ENCODE measurements at regions not wholly inside any gene's neighbourhood (a gene's known extent, or its start where the extent isn't known, plus 50 kb on each side); places are given as distances from the start of the nearest gene placed in this dataset.

GRCh38 chr22:34379825-34380224 lies 459.5 kb upstream of the LARGE1 start:
- TF ChIP-seq POLR2A (IDR thresholded peaks at IDR 0.05) (no peak), EP300 (IDR thresholded peaks at IDR 0.05) (no peak), POLR2AphosphoS5 (IDR thresholded peaks at IDR 0.05) (no peak)
- TF ChIP-seq, protein P1, sequence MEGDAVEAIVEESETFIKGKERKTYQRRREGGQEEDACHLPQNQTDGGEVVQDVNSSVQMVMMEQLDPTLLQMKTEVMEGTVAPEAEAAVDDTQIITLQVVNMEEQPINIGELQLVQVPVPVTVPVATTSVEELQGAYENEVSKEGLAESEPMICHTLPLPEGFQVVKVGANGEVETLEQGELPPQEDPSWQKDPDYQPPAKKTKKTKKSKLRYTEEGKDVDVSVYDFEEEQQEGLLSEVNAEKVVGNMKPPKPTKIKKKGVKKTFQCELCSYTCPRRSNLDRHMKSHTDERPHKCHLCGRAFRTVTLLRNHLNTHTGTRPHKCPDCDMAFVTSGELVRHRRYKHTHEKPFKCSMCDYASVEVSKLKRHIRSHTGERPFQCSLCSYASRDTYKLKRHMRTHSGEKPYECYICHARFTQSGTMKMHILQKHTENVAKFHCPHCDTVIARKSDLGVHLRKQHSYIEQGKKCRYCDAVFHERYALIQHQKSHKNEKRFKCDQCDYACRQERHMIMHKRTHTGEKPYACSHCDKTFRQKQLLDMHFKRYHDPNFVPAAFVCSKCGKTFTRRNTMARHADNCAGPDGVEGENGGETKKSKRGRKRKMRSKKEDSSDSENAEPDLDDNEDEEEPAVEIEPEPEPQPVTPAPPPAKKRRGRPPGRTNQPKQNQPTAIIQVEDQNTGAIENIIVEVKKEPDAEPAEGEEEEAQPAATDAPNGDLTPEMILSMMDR (IDR thresholded peaks at IDR 0.05), result no peak
- WGBS, 2 donors, result 76 to 87% methylated on average over 2 of the region's 2 CpGs
- no peaks in the 10 kb centered on the region for H3K27me3 ChIP-seq
- no peaks in the 10 kb centered on the region for H3K36me3 ChIP-seq
- H3K4me3 ChIP-seq, result no peak overlapping the region
- no peaks in the 10 kb centered on the region for H3K9me3 ChIP-seq
- DNase-seq, result no peak
- no peak for ATAC-seq (ENCODE audit: low FRiP score in 2 of 2)
- H3K4me1 ChIP-seq, result no peaks in the 10 kb centered on the region
- no peak overlapping the region for H3K27ac ChIP-seq

- no peak for ATAC-seq (ENCODE audit: low FRiP score in 2 of 2)
- no peaks in the 10 kb centered on the region for H3K27me3 ChIP-seq
- TF ChIP-seq EP300 (IDR thresholded peaks at IDR 0.05) (no peak), POLR2AphosphoS5 (IDR thresholded peaks at IDR 0.05) (no peak)
- no peak overlapping the region for H3K4me3 ChIP-seq
- H3K4me1 ChIP-seq, result no peaks in the 10 kb centered on the region
- WGBS, 2 donors, result 83 to 85% methylated on average over 2 to 4 of the region's 4 CpGs
- no peaks in the 10 kb centered on the region for H3K9me3 ChIP-seq
- H3K36me3 ChIP-seq, result no peaks in the 10 kb centered on the region
- H3K27ac ChIP-seq, result no peak overlapping the region
- no peak for DNase-seq
Observed at GRCh38 chr22:34380532-34380931, 460.3 kb upstream of the LARGE1 start.

GRCh38 chr22:34390400-34390799 lies 470.1 kb upstream of the LARGE1 start:
- no peak for DNase-seq
- Histone ChIP-seq H3K4me3 (no peak overlapping the region), H3K36me3 (no peaks in the 10 kb centered on the region), H3K4me1 (no peaks in the 10 kb centered on the region), H3K9me3 (no peaks in the 10 kb centered on the region), H3K27ac (no peak overlapping the region), H3K27me3 (no peaks in the 10 kb centered on the region)
- 48 to 69% methylated on average over 2 to 3 of the region's 3 CpGs for WGBS, 2 donors
- TF ChIP-seq EP300 (IDR thresholded peaks at IDR 0.05) (no peak), POLR2A (IDR thresholded peaks at IDR 0.05) (no peak)
- no peak for ATAC-seq (ENCODE audit: low FRiP score in 2 of 2)

GRCh38 chr22:34395370-34395769 lies 475.1 kb upstream of the LARGE1 start:
- Histone ChIP-seq H3K27ac (no peak overlapping the region), H3K4me3 (no peak overlapping the region), H3K4me1 (no peaks in the 10 kb centered on the region), H3K9me3 (no peaks in the 10 kb centered on the region), H3K27me3 (no peaks in the 10 kb centered on the region), H3K36me3 (no peaks in the 10 kb centered on the region)
- 57 to 67% methylated on average over 4 of the region's 4 CpGs for WGBS, 2 donors
- no peak for ATAC-seq (ENCODE audit: low FRiP score in 2 of 2)
- DNase-seq, result no peak
- TF ChIP-seq, protein P1 (IDR thresholded peaks at IDR 0.05), result no peak
- TF ChIP-seq POLR2A (IDR thresholded peaks at IDR 0.05), result no peak
- TF ChIP-seq POLR2AphosphoS5 (IDR thresholded peaks at IDR 0.05), result no peak
- TF ChIP-seq EP300 (IDR thresholded peaks at IDR 0.05), result no peak

DNA sequence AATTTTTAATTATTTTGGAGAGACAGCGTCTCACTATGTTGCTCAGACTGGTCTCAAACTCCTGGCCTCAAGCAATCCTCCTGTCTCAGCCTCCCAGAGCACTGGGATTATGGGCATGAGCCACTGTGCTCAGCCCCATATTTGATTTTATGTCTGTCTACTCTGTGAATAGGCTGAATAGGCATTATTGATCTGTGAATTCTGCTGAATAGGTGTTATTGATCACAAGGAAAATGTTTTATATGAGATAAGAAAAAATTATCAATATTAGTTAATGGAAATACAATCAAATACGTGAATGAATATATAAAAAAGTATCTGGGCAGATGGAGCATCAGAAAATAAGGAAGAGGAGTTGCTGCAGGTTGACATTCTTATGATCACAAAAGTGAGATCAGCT lies 483.4 kb upstream of the LARGE1 start:
- ATAC-seq (ENCODE audit: low FRiP score in 2 of 2), result no peak
- no peaks in the 10 kb centered on the region for H3K36me3 ChIP-seq
- no peak overlapping the region for H3K27ac ChIP-seq
- no peak overlapping the region for H3K4me3 ChIP-seq
- 75 to 82% methylated on average over 2 of the region's 2 CpGs for WGBS, 2 donors
- no peaks in the 10 kb centered on the region for H3K4me1 ChIP-seq
- H3K27me3 ChIP-seq, result no peaks in the 10 kb centered on the region
- TF ChIP-seq POLR2AphosphoS5 (IDR thresholded peaks at IDR 0.05), result no peak
- TF ChIP-seq, protein P1 (IDR thresholded peaks at IDR 0.05), result no peak
- TF ChIP-seq POLR2A (IDR thresholded peaks at IDR 0.05), result no peak
- no peak for TF ChIP-seq EP300 (IDR thresholded peaks at IDR 0.05)
- no peaks in the 10 kb centered on the region for H3K9me3 ChIP-seq
- no peak for DNase-seq

DNA sequence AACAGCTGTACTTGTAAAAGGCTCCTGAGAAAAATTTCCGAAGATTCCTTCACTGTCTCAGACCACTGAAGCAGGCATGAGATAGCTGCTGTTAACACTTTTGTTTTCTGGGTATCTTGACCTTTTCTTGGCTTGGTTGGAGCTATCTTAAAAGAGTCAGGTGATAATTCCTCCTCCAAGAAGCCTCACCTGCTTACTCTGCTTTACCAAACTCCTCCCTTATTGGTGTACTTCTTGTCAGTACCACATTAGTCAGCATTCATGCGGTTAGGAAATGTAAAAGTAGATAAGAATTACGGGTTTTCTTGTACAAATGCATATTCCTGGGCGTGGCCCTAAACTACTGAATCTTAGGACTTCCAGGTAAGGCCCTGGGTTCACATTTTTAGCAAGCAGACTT lies 489.8 kb upstream of the LARGE1 start:
- Histone ChIP-seq H3K4me3 (no peak overlapping the region), H3K4me1 (no peaks in the 10 kb centered on the region), H3K27me3 (no peaks in the 10 kb centered on the region), H3K36me3 (no peaks in the 10 kb centered on the region), H3K27ac (no peak overlapping the region), H3K9me3 (no peaks in the 10 kb centered on the region)
- no peak for DNase-seq
- TF ChIP-seq POLR2AphosphoS5 (IDR thresholded peaks at IDR 0.05) (no peak), POLR2A (IDR thresholded peaks at IDR 0.05) (no peak), EP300 (IDR thresholded peaks at IDR 0.05) (no peak)
- TF ChIP-seq, protein P1 (IDR thresholded peaks at IDR 0.05), result no peak
- no peak for ATAC-seq (ENCODE audit: low FRiP score in 2 of 2)
- WGBS, 2 donors, result 53 to 64% methylated on average over 4 of the region's 4 CpGs

All from upper lobe of left lung (tissue), 6 donors.